ENCODE measurements at regions not wholly inside any gene's neighbourhood (a gene's known extent, or its start where the extent isn't known, plus 50 kb on each side); places are given as distances from the start of the nearest gene placed in this dataset.

- 59 to 62% methylated on average over 4 of the region's 4 CpGs for WGBS, 2 donors
- H3K27ac ChIP-seq (ENCODE audit: low read depth in 2 of 2, low read length in 1 of 2): no peak overlapping the region
- H3K27me3 ChIP-seq (ENCODE audit: control insufficient read depth in 1 of 2, insufficient read depth in 2 of 2, low read length in 2 of 2): no peaks in the 10 kb centered on the region
- no peaks in the 10 kb centered on the region for H3K9me3 ChIP-seq (ENCODE audit: control insufficient read depth in 2 of 2, insufficient read depth in 1 of 2, low read depth in 1 of 2, low read length in 1 of 2)
- no peaks in the 10 kb centered on the region for H3K36me3 ChIP-seq (ENCODE audit: control insufficient read depth in 2 of 2, insufficient read depth in 2 of 2, low read length in 1 of 2)
- no peak overlapping the region for H3K4me3 ChIP-seq (ENCODE audit: low read depth in 1 of 2, low read length in 2 of 2)
- no peaks in the 10 kb centered on the region for H3K4me1 ChIP-seq (ENCODE audit: control insufficient read depth in 2 of 2, insufficient read depth in 2 of 2, low read length in 1 of 2)
Observed at GRCh38 chr18:47343291-47343690, 91.8 kb upstream of the SKOR2 start.

- WGBS, 2 donors: 79% methylated on average over 1 of the region's 1 CpG
- no peaks in the 10 kb centered on the region for H3K9me3 ChIP-seq (ENCODE audit: control insufficient read depth in 2 of 2, insufficient read depth in 1 of 2, low read depth in 1 of 2, low read length in 1 of 2)
- H3K27me3 ChIP-seq (ENCODE audit: control insufficient read depth in 1 of 2, insufficient read depth in 2 of 2, low read length in 2 of 2): no peaks in the 10 kb centered on the region
Observed at GRCh38 chr18:47342566-47342965, 91.1 kb upstream of the SKOR2 start.

GRCh38 chr18:47341678-47342077 is 90.2 kb upstream of the SKOR2 start:
- Histone ChIP-seq H3K9me3 (ENCODE audit: control insufficient read depth in 2 of 2, insufficient read depth in 1 of 2, low read depth in 1 of 2, low read length in 1 of 2) (no peaks in the 10 kb centered on the region), H3K27ac (ENCODE audit: low read depth in 2 of 2, low read length in 1 of 2) (no peak overlapping the region), H3K4me1 (ENCODE audit: control insufficient read depth in 2 of 2, insufficient read depth in 2 of 2, low read length in 1 of 2) (no peaks in the 10 kb centered on the region), H3K36me3 (ENCODE audit: control insufficient read depth in 2 of 2, insufficient read depth in 2 of 2, low read length in 1 of 2) (no peaks in the 10 kb centered on the region), H3K27me3 (ENCODE audit: control insufficient read depth in 1 of 2, insufficient read depth in 2 of 2, low read length in 2 of 2) (no peaks in the 10 kb centered on the region), H3K4me3 (ENCODE audit: low read depth in 1 of 2, low read length in 2 of 2) (no peak overlapping the region)
- WGBS, 2 donors: 66 to 73% methylated on average over 6 of the region's 6 CpGs

More at GRCh38 chr18:47342566-47342965, 91.1 kb upstream of the SKOR2 start:
- no peak overlapping the region for H3K27ac ChIP-seq (ENCODE audit: low read depth in 2 of 2, low read length in 1 of 2)
- H3K4me1 ChIP-seq (ENCODE audit: control insufficient read depth in 2 of 2, insufficient read depth in 2 of 2, low read length in 1 of 2): no peaks in the 10 kb centered on the region
- no peak overlapping the region for H3K4me3 ChIP-seq (ENCODE audit: low read depth in 1 of 2, low read length in 2 of 2)
- H3K36me3 ChIP-seq (ENCODE audit: control insufficient read depth in 2 of 2, insufficient read depth in 2 of 2, low read length in 1 of 2): no peaks in the 10 kb centered on the region

- no peak overlapping the region for H3K4me3 ChIP-seq (ENCODE audit: low read depth in 1 of 2, low read length in 2 of 2)
- H3K36me3 ChIP-seq (ENCODE audit: control insufficient read depth in 2 of 2, insufficient read depth in 2 of 2, low read length in 1 of 2): no peaks in the 10 kb centered on the region
- H3K27ac ChIP-seq (ENCODE audit: low read depth in 2 of 2, low read length in 1 of 2): no peak overlapping the region
- H3K9me3 ChIP-seq (ENCODE audit: control insufficient read depth in 2 of 2, insufficient read depth in 1 of 2, low read depth in 1 of 2, low read length in 1 of 2): no peaks in the 10 kb centered on the region
- no peaks in the 10 kb centered on the region for H3K4me1 ChIP-seq (ENCODE audit: control insufficient read depth in 2 of 2, insufficient read depth in 2 of 2, low read length in 1 of 2)
- no peaks in the 10 kb centered on the region for H3K27me3 ChIP-seq (ENCODE audit: control insufficient read depth in 1 of 2, insufficient read depth in 2 of 2, low read length in 2 of 2)
Observed at GRCh38 chr18:47334966-47335365, 83.5 kb upstream of the SKOR2 start.

GRCh38 chr18:47333926-47334635 is 82.6 kb upstream of the SKOR2 start:
- no peak overlapping the region for H3K27ac ChIP-seq (ENCODE audit: low read depth in 2 of 2, low read length in 1 of 2)
- H3K4me3 ChIP-seq (ENCODE audit: low read depth in 1 of 2, low read length in 2 of 2): no peak overlapping the region
- H3K27me3 ChIP-seq (ENCODE audit: control insufficient read depth in 1 of 2, insufficient read depth in 2 of 2, low read length in 2 of 2): no peaks in the 10 kb centered on the region
- H3K4me1 ChIP-seq (ENCODE audit: control insufficient read depth in 2 of 2, insufficient read depth in 2 of 2, low read length in 1 of 2): no peaks in the 10 kb centered on the region
- H3K9me3 ChIP-seq (ENCODE audit: control insufficient read depth in 2 of 2, insufficient read depth in 1 of 2, low read depth in 1 of 2, low read length in 1 of 2): no peaks in the 10 kb centered on the region
- 65 to 71% methylated on average over 12 of the region's 12 CpGs for WGBS, 2 donors
- no peaks in the 10 kb centered on the region for H3K36me3 ChIP-seq (ENCODE audit: control insufficient read depth in 2 of 2, insufficient read depth in 2 of 2, low read length in 1 of 2)

GRCh38 chr18:47331641-47332040 is 80.2 kb upstream of the SKOR2 start:
- no peaks in the 10 kb centered on the region for H3K9me3 ChIP-seq (ENCODE audit: control insufficient read depth in 2 of 2, insufficient read depth in 1 of 2, low read depth in 1 of 2, low read length in 1 of 2)
- H3K4me1 ChIP-seq (ENCODE audit: control insufficient read depth in 2 of 2, insufficient read depth in 2 of 2, low read length in 1 of 2): no peaks in the 10 kb centered on the region
- H3K4me3 ChIP-seq (ENCODE audit: low read depth in 1 of 2, low read length in 2 of 2): no peak overlapping the region
- no peak overlapping the region for H3K27ac ChIP-seq (ENCODE audit: low read depth in 2 of 2, low read length in 1 of 2)
- no peaks in the 10 kb centered on the region for H3K27me3 ChIP-seq (ENCODE audit: control insufficient read depth in 1 of 2, insufficient read depth in 2 of 2, low read length in 2 of 2)
- no peaks in the 10 kb centered on the region for H3K36me3 ChIP-seq (ENCODE audit: control insufficient read depth in 2 of 2, insufficient read depth in 2 of 2, low read length in 1 of 2)
- 50 to 56% methylated on average over 1 of the region's 1 CpG for WGBS, 2 donors

- no peak overlapping the region for H3K4me3 ChIP-seq (ENCODE audit: low read depth in 1 of 2, low read length in 2 of 2)
- no peaks in the 10 kb centered on the region for H3K27me3 ChIP-seq (ENCODE audit: control insufficient read depth in 1 of 2, insufficient read depth in 2 of 2, low read length in 2 of 2)
- no peaks in the 10 kb centered on the region for H3K9me3 ChIP-seq (ENCODE audit: control insufficient read depth in 2 of 2, insufficient read depth in 1 of 2, low read depth in 1 of 2, low read length in 1 of 2)
- H3K4me1 ChIP-seq (ENCODE audit: control insufficient read depth in 2 of 2, insufficient read depth in 2 of 2, low read length in 1 of 2): no peaks in the 10 kb centered on the region
- H3K36me3 ChIP-seq (ENCODE audit: control insufficient read depth in 2 of 2, insufficient read depth in 2 of 2, low read length in 1 of 2): no peaks in the 10 kb centered on the region
- WGBS, 2 donors: 74 to 77% methylated on average over 7 of the region's 7 CpGs
- no peak overlapping the region for H3K27ac ChIP-seq (ENCODE audit: low read depth in 2 of 2, low read length in 1 of 2)
Observed at GRCh38 chr18:47331026-47331425, 79.6 kb upstream of the SKOR2 start.

- Histone ChIP-seq H3K27ac (ENCODE audit: low read depth in 2 of 2, low read length in 1 of 2) (no peak overlapping the region), H3K27me3 (ENCODE audit: control insufficient read depth in 1 of 2, insufficient read depth in 2 of 2, low read length in 2 of 2) (no peaks in the 10 kb centered on the region), H3K4me3 (ENCODE audit: low read depth in 1 of 2, low read length in 2 of 2) (no peak overlapping the region), H3K36me3 (ENCODE audit: control insufficient read depth in 2 of 2, insufficient read depth in 2 of 2, low read length in 1 of 2) (no peaks in the 10 kb centered on the region), H3K4me1 (ENCODE audit: control insufficient read depth in 2 of 2, insufficient read depth in 2 of 2, low read length in 1 of 2) (no peaks in the 10 kb centered on the region), H3K9me3 (ENCODE audit: control insufficient read depth in 2 of 2, insufficient read depth in 1 of 2, low read depth in 1 of 2, low read length in 1 of 2) (peaks cover 0 to 2% of the 10 kb centered on the region in 2 donors)
- 66 to 76% methylated on average over 3 of the region's 3 CpGs for WGBS, 2 donors
Observed at GRCh38 chr18:47323158-47323557, 71.7 kb upstream of the SKOR2 start.

GRCh38 chr18:47321815-47322214 is 70.4 kb upstream of the SKOR2 start:
- Histone ChIP-seq H3K9me3 (ENCODE audit: control insufficient read depth in 2 of 2, insufficient read depth in 1 of 2, low read depth in 1 of 2, low read length in 1 of 2) (peaks cover 0 to 2% of the 10 kb centered on the region in 2 donors), H3K4me1 (ENCODE audit: control insufficient read depth in 2 of 2, insufficient read depth in 2 of 2, low read length in 1 of 2) (no peaks in the 10 kb centered on the region)
- WGBS, 2 donors: 88 to 90% methylated on average over 3 of the region's 3 CpGs

GRCh38 chr18:47317824-47318508 is 66.5 kb upstream of the SKOR2 start:
- 66 to 70% methylated on average over 1 of the region's 1 CpG for WGBS, 2 donors
- H3K27ac ChIP-seq (ENCODE audit: low read depth in 2 of 2, low read length in 1 of 2): no peak overlapping the region
- no peak overlapping the region for H3K4me3 ChIP-seq (ENCODE audit: low read depth in 1 of 2, low read length in 2 of 2)
- no peaks in the 10 kb centered on the region for H3K27me3 ChIP-seq (ENCODE audit: control insufficient read depth in 1 of 2, insufficient read depth in 2 of 2, low read length in 2 of 2)
- no peaks in the 10 kb centered on the region for H3K9me3 ChIP-seq (ENCODE audit: control insufficient read depth in 2 of 2, insufficient read depth in 1 of 2, low read depth in 1 of 2, low read length in 1 of 2)
- H3K36me3 ChIP-seq (ENCODE audit: control insufficient read depth in 2 of 2, insufficient read depth in 2 of 2, low read length in 1 of 2): no peaks in the 10 kb centered on the region
- H3K4me1 ChIP-seq (ENCODE audit: control insufficient read depth in 2 of 2, insufficient read depth in 2 of 2, low read length in 1 of 2): no peaks in the 10 kb centered on the region

More at GRCh38 chr18:47321815-47322214, 70.4 kb upstream of the SKOR2 start:
- Histone ChIP-seq H3K27me3 (ENCODE audit: control insufficient read depth in 1 of 2, insufficient read depth in 2 of 2, low read length in 2 of 2) (no peaks in the 10 kb centered on the region), H3K4me3 (ENCODE audit: low read depth in 1 of 2, low read length in 2 of 2) (no peak overlapping the region), H3K27ac (ENCODE audit: low read depth in 2 of 2, low read length in 1 of 2) (no peak overlapping the region), H3K36me3 (ENCODE audit: control insufficient read depth in 2 of 2, insufficient read depth in 2 of 2, low read length in 1 of 2) (no peaks in the 10 kb centered on the region)

All from esophagus (tissue), 2 donors.